H9 (cell line): ENCODE measurements at regions not wholly inside any gene's neighbourhood (a gene's known extent, or its start where the extent isn't known, plus 50 kb on each side); places are given as distances from the start of the nearest gene placed in this dataset.

Experiments used
- DNase-seq: peaks from one replicate; pipeline ENCODE4 v3.0.0-alpha.2; 2017
- H2AFZ ChIP-seq: one replicate; pipeline ENCODE4 v1.6.1; 2013; ENCODE audit warnings: mild to moderate bottlenecking, low read length, control low read depth, moderate library complexity
- H2AK5ac ChIP-seq: 2 replicates; pipeline ENCODE4 v1.6.1; 2013; ENCODE audit warnings: low read length, control low read depth, mixed read lengths; ENCODE audit not compliant: insufficient read length
- H2BK120ac ChIP-seq: one replicate; pipeline ENCODE4 v1.6.1; 2013; ENCODE audit warnings: low read depth, mild to moderate bottlenecking, low read length, control low read depth, inconsistent platforms; ENCODE audit not compliant: poor library complexity, severe bottlenecking
- H2BK12ac ChIP-seq: 2 replicates; pipeline ENCODE4 v1.6.1; 2013; ENCODE audit warnings: low read length, control low read depth, mixed read lengths, low read depth; ENCODE audit not compliant: insufficient read length
- H2BK15ac ChIP-seq: 2 replicates; pipeline ENCODE4 v1.6.1; 2013; ENCODE audit warnings: low read depth, low read length, control low read depth
- H2BK20ac ChIP-seq: one replicate; pipeline ENCODE4 v1.6.1; 2013; ENCODE audit warnings: low read depth, mild to moderate bottlenecking, low read length, control low read depth, inconsistent platforms; ENCODE audit not compliant: poor library complexity, severe bottlenecking
- H2BK5ac ChIP-seq: 2 replicates; pipeline ENCODE4 v1.6.1; 2013; ENCODE audit warnings: low read length, control low read depth, mixed read lengths; ENCODE audit not compliant: insufficient read length
- H3K14ac ChIP-seq: 2 replicates; pipeline ENCODE4 v1.6.1; 2013; ENCODE audit warnings: low read length, control low read depth; ENCODE audit not compliant: insufficient read depth
- H3K18ac ChIP-seq: 2 replicates; pipeline ENCODE4 v1.6.1; 2013; ENCODE audit warnings: low read depth, mild to moderate bottlenecking, mixed read lengths, low read length, control low read depth; ENCODE audit not compliant: insufficient read length
- H3K23ac ChIP-seq: 2 replicates; pipeline ENCODE4 v1.6.1; 2013; ENCODE audit warnings: low read length, control low read depth, mixed read lengths, low read depth; ENCODE audit not compliant: insufficient read length
- H3K23me2 ChIP-seq: 2 replicates; pipeline ENCODE4 v1.6.1; 2013; ENCODE audit warnings: low read depth, mild to moderate bottlenecking, mixed read lengths, low read length, control low read depth; ENCODE audit not compliant: insufficient read length, poor library complexity, severe bottlenecking
- H3K27ac ChIP-seq: 2 replicates; pipeline ENCODE4 v1.5.1; 2013; ENCODE audit warnings: low read length, control low read depth, mixed read lengths, low read depth; ENCODE audit not compliant: insufficient read length
- H3K27me3 ChIP-seq: 2 replicates; pipeline ENCODE4 v1.6.1; 2013; ENCODE audit warnings: low read length, control low read depth, inconsistent platforms; ENCODE audit not compliant: insufficient read depth
- H3K4ac ChIP-seq: 2 replicates; pipeline ENCODE4 v1.6.1; 2013; ENCODE audit warnings: low read depth, mild to moderate bottlenecking, control low read depth, inconsistent platforms, low read length, moderate library complexity
- H3K4me1 ChIP-seq: 2 replicates; pipeline ENCODE4 v1.6.1; 2013; ENCODE audit warnings: low read length, control low read depth, inconsistent platforms; ENCODE audit not compliant: insufficient read depth
- H3K4me2 ChIP-seq: 2 replicates; pipeline ENCODE4 v1.6.1; 2013; ENCODE audit warnings: low read length, control low read depth, mixed read lengths; ENCODE audit not compliant: insufficient read length, insufficient read depth
- H3K56ac ChIP-seq: 2 replicates; pipeline ENCODE4 v1.6.1; 2013; ENCODE audit warnings: low read depth, mild to moderate bottlenecking, mixed read lengths, low read length, control low read depth; ENCODE audit not compliant: insufficient read length
- H3K79me1 ChIP-seq: 2 replicates; pipeline ENCODE4 v1.6.1; 2013; ENCODE audit warnings: low read depth, mild to moderate bottlenecking, moderate library complexity, low read length, control low read depth, inconsistent platforms; ENCODE audit not compliant: insufficient read depth, poor library complexity, severe bottlenecking
- H3K79me2 ChIP-seq: 2 replicates; pipeline ENCODE4 v1.6.1; 2013; ENCODE audit warnings: low read length, control low read depth, inconsistent platforms; ENCODE audit not compliant: insufficient read depth
- H3K9ac ChIP-seq: 2 replicates; pipeline ENCODE4 v1.6.1; 2013; ENCODE audit warnings: low read length, control low read depth, mixed read lengths; ENCODE audit not compliant: insufficient read length; ENCODE audit errors: extremely low read depth
- H3K9me3 ChIP-seq: one replicate; pipeline ENCODE4 v1.6.1; 2013; ENCODE audit warnings: low read depth, low read length, inconsistent platforms; ENCODE audit not compliant: control insufficient read depth
- H3T11ph ChIP-seq: one replicate; pipeline ENCODE4 v1.6.1; 2013; ENCODE audit warnings: mild to moderate bottlenecking, low read length, control low read depth, inconsistent platforms
- H4K20me1 ChIP-seq: one replicate; pipeline ENCODE4 v1.6.1; 2013; ENCODE audit not compliant: control insufficient read depth, insufficient read length, insufficient read depth
- H4K5ac ChIP-seq: 2 replicates; pipeline ENCODE4 v1.6.1; 2013; ENCODE audit warnings: low read depth, mild to moderate bottlenecking, mixed read lengths, low read length, control low read depth; ENCODE audit not compliant: insufficient read length
- H4K8ac ChIP-seq: replicated peaks from 2 replicates; pipeline ENCODE4 v1.6.1; 2013; ENCODE audit warnings: low read length, control low read depth, mixed read lengths, low read depth; ENCODE audit not compliant: insufficient read length
- H4K91ac ChIP-seq: 2 replicates; pipeline ENCODE4 v1.6.1; 2013; ENCODE audit warnings: low read depth, mild to moderate bottlenecking, moderate library complexity, mixed read lengths, low read length, control low read depth; ENCODE audit not compliant: insufficient read length
- H3K27ac Mint-ChIP-seq, 3 experiments: 2 replicates in 2 of 3; 3 replicates in 1 of 3; pipeline ENCODE4 v1.8.0; 2020 to 2021; ENCODE audit warnings: mixed read lengths in 3 of 3, mild to moderate bottlenecking in 1 of 3, moderate library complexity in 1 of 3
- H3K27me3 Mint-ChIP-seq: 2 replicates; pipeline ENCODE4 v1.8.0; 2021; ENCODE audit warnings: low read depth, mild to moderate bottlenecking, moderate library complexity, mixed read lengths
- H3K36me3 Mint-ChIP-seq, 3 experiments: 2 replicates in 2 of 3; 3 replicates in 1 of 3; pipeline ENCODE4 v1.8.0; 2020 to 2021; ENCODE audit warnings: low read depth in 3 of 3, mixed read lengths in 3 of 3; ENCODE audit not compliant: insufficient read depth in 1 of 3
- H3K4me1 Mint-ChIP-seq, 2 experiments: 2 replicates each; pipeline ENCODE4 v1.8.0; 2020; ENCODE audit warnings: mixed read lengths in 2 of 2
- H3K4me3 Mint-ChIP-seq, 2 experiments: 2 replicates in 1 of 2; 3 replicates in 1 of 2; pipeline ENCODE4 v1.8.0; 2020 to 2021; ENCODE audit warnings: mild to moderate bottlenecking in 2 of 2, mixed read lengths in 2 of 2, moderate library complexity in 1 of 2
- H3K9me3 Mint-ChIP-seq, 2 experiments: 2 replicates in 1 of 2; 3 replicates in 1 of 2; pipeline ENCODE4 v1.8.0; 2020; ENCODE audit warnings: mild to moderate bottlenecking in 2 of 2, mixed read lengths in 2 of 2, moderate library complexity in 1 of 2
- CTCF ChIP-seq: fragments of 200-600 bp; sonication (generic); conservative IDR thresholded peaks from 3 replicates; pipeline ENCODE4 v1.8.0; 2021; ENCODE audit warnings: antibody characterized with exemption, mild to moderate bottlenecking
- WGBS: extraction: QIAGEN DNeasy Blood & Tissue Kit; methylation state at CpG from one replicate; pipeline ENCODE4 v1.1.7; 2013; ENCODE audit warnings: missing lambda C conversion rate, low lambda C conversion rate, mixed read lengths; ENCODE audit not compliant: insufficient read length; ENCODE audit errors: extremely low coverage; 5-methylcytosine and 5-hydroxymethylcytosine counted together

GRCh38 chr16:6827931-6828330, 504.7 kb upstream of the RBFOX1 start:
- H3K4me3 Mint-ChIP-seq: no peak overlapping the region
- no peaks in the 10 kb centered on the region for H3K4me1 Mint-ChIP-seq
- no peaks in the 10 kb centered on the region for H3K9me3 Mint-ChIP-seq
- Histone ChIP-seq H3T11ph (no peak overlapping the region), H3K23me2 (no peaks in the 10 kb centered on the region), H2BK120ac (no peak overlapping the region), H3K79me2 (no peaks in the 10 kb centered on the region), H3K27ac (no peak overlapping the region), H2BK12ac (no peak overlapping the region), H3K9me3 (no peaks in the 10 kb centered on the region), H2AFZ (no peak overlapping the region), H3K9ac (no peak overlapping the region), H3K4me1 (no peaks in the 10 kb centered on the region), H4K91ac (no peak overlapping the region), H3K23ac (no peak overlapping the region), H3K4ac (no peak overlapping the region), H3K27me3 (no peaks in the 10 kb centered on the region), H3K18ac (no peak overlapping the region), H3K79me1 (no peaks in the 10 kb centered on the region), H4K8ac (no peak overlapping the region), H2AK5ac (no peak overlapping the region), H2BK20ac (no peak overlapping the region), H2BK5ac (no peak overlapping the region), H3K56ac (no peak overlapping the region), H3K14ac (no peak overlapping the region; the same call in 1 of the 2 replicates), H3K4me2 (no peak overlapping the region), H4K5ac (no peak overlapping the region), H2BK15ac (no peak overlapping the region), H4K20me1 (no peaks in the 10 kb centered on the region)
- no CpG with 5 or more reads among the region's 1 CpG for WGBS
- H3K27ac Mint-ChIP-seq: no peak overlapping the region
- no peaks in the 10 kb centered on the region for H3K36me3 Mint-ChIP-seq
- no peak for DNase-seq
- peaks cover 13% of the 10 kb centered on the region for H3K27me3 Mint-ChIP-seq
- TF ChIP-seq CTCF: no peak
